HEK293T (cell line): ENCODE measurements at regions not wholly inside any gene's neighbourhood (a gene's known extent, or its start where the extent isn't known, plus 50 kb on each side); places are given as distances from the start of the nearest gene placed in this dataset.

Experiments used
- CTCF ChIA-PET: fragments of 350-600 bp; formaldehyde crosslinking; extraction: SDS; loops from one replicate; lab custom pipeline; 2021; ENCODE audit warnings: antibody characterized with exemption, inconsistent platforms; lab: Yijun Ruan, JAX
- POLR2A ChIA-PET: fragments of 350-600 bp; formaldehyde crosslinking; extraction: SDS; loops from one replicate; lab custom pipeline; 2020; ENCODE audit warnings: antibody characterized with exemption, inconsistent platforms; lab: Yijun Ruan, JAX
- DNase-seq: peaks from one replicate; pipeline ENCODE4 v3.0.0; 2012; ENCODE audit warnings: mixed read lengths; ENCODE audit errors: extremely low spot score
- ARNT ChIP-seq: fragments of 450-650 bp; IDR thresholded peaks from 2 replicates; pipeline ENCODE4 v1.6.1; 2017; ENCODE audit warnings: mild to moderate bottlenecking
- BHLHE40 ChIP-seq: fragments of 450-650 bp; IDR thresholded peaks from 2 replicates; pipeline ENCODE4 v1.6.1; 2016; ENCODE audit warnings: mild to moderate bottlenecking, moderate library complexity, borderline replicate concordance
- CTBP1 ChIP-seq: fragments of 450-650 bp; IDR thresholded peaks from 2 replicates; pipeline ENCODE4 v1.6.1; 2016; ENCODE audit warnings: borderline replicate concordance
- ELF4 ChIP-seq: fragments of 450-650 bp; IDR thresholded peaks from 2 replicates; pipeline ENCODE4 v1.6.1; 2017; ENCODE audit warnings: antibody characterized with exemption
- FOXA1 ChIP-seq: fragments of 450-650 bp; IDR thresholded peaks from 2 replicates; pipeline ENCODE4 v1.6.1; 2016; ENCODE audit warnings: mild to moderate bottlenecking
- FOXK2 ChIP-seq: fragments of 450-650 bp; IDR thresholded peaks from 2 replicates; pipeline ENCODE4 v1.6.1; 2016; ENCODE audit warnings: mild to moderate bottlenecking
- FOXM1 ChIP-seq: fragments of 450-650 bp; IDR thresholded peaks from 2 replicates; pipeline ENCODE4 v1.6.1; 2017; ENCODE audit warnings: mild to moderate bottlenecking, borderline replicate concordance
- HDGF ChIP-seq: fragments of 450-650 bp; IDR thresholded peaks from 2 replicates; pipeline ENCODE4 v1.6.1; 2017; ENCODE audit warnings: antibody characterized with exemption, borderline replicate concordance
- L3MBTL2 ChIP-seq: fragments of 450-650 bp; conservative IDR thresholded peaks from 2 replicates; pipeline ENCODE4 v1.6.1; 2016; ENCODE audit warnings: mild to moderate bottlenecking
- LEF1 ChIP-seq: fragments of 450-650 bp; IDR thresholded peaks from 2 replicates; pipeline ENCODE4 v1.6.1; 2017; ENCODE audit warnings: mild to moderate bottlenecking, borderline replicate concordance
- NFRKB ChIP-seq: fragments of 450-650 bp; IDR thresholded peaks from 2 replicates; pipeline ENCODE4 v1.6.1; 2016; ENCODE audit warnings: mild to moderate bottlenecking, moderate library complexity
- PKNOX1 ChIP-seq: fragments of 450-650 bp; IDR thresholded peaks from 2 replicates; pipeline ENCODE4 v1.6.1; 2016
- SP1 ChIP-seq: fragments of 450-650 bp; IDR thresholded peaks from 2 replicates; pipeline ENCODE4 v1.6.1; 2017
- SUZ12 ChIP-seq: fragments of 450-650 bp; IDR thresholded peaks from 2 replicates; pipeline ENCODE4 v1.6.1; 2016; ENCODE audit warnings: mild to moderate bottlenecking
- TARDBP ChIP-seq: fragments of 450-650 bp; IDR thresholded peaks from 2 replicates; pipeline ENCODE4 v1.6.1; 2016
- ZNF384 ChIP-seq: fragments of 450-650 bp; IDR thresholded peaks from 2 replicates; pipeline ENCODE4 v1.6.1; 2016

- ChIA-PET POLR2A (no interaction called here), CTCF (no interaction called here)
- TF ChIP-seq TARDBP (no peak), ZNF384 (no peak), FOXA1 (no peak), BHLHE40 (no peak), CTBP1 (no peak), SP1 (no peak)
- no peak for DNase-seq
Observed at GRCh38 chr1:178593515-178593914, 80.6 kb downstream of the TEX35 start.

- CTCF ChIA-PET, result no interaction called here
- TF ChIP-seq PKNOX1, result no peak
- POLR2A ChIA-PET, result no interaction called here
- DNase-seq, result no peak
Observed at GRCh38 chr1:178594133-178594532, 81.2 kb downstream of the TEX35 start.

GRCh38 chr1:178595491-178595890, 82.6 kb downstream of the TEX35 start:
- TF ChIP-seq NFRKB, result no peak
- TF ChIP-seq SUZ12, result no peak
- no peak for TF ChIP-seq LEF1
- TF ChIP-seq FOXK2, result no peak
- no peak for TF ChIP-seq L3MBTL2
- DNase-seq, result no peak
- ChIA-PET POLR2A (no interaction called here), CTCF (interaction anchor here (0.6 kb wide), 1 partner anchor 13 kb away, joined by 3 read pairs; no protein-coding TSS in a partner anchor)

DNA sequence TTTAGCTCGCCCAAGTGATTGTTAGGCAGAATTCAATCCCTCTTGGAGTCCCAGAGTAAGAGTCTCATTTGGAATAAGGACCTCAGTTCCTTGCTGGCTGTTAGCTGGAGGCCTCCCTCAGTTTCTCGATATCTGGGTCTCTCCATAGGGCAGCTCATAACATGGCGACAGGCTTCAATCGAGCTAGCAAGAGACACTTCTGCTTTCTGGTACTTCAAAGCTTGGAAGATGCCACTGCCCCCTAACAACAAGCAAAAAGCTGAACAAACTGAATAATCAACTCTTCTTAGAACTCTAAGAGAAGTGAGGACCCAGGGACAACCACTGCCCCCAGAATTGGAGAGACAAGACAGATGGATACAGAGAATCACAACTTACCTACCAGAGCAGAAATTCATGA, 86.2 kb downstream of the TEX35 start:
- ChIA-PET POLR2A (no interaction called here), CTCF (no interaction called here)
- no peak for TF ChIP-seq LEF1
- TF ChIP-seq FOXA1, result no peak
- TF ChIP-seq CTBP1, result no peak
- TF ChIP-seq FOXM1, result no peak
- TF ChIP-seq ARNT, result no peak
- TF ChIP-seq ZNF384, result no peak
- TF ChIP-seq PKNOX1, result no peak
- TF ChIP-seq SUZ12, result no peak
- no peak for TF ChIP-seq BHLHE40
- no peak for TF ChIP-seq HDGF
- TF ChIP-seq FOXK2, result no peak
- no peak for TF ChIP-seq SP1
- no peak for TF ChIP-seq NFRKB
- no peak for TF ChIP-seq ELF4
- TF ChIP-seq L3MBTL2, result no peak
- TF ChIP-seq TARDBP, result no peak
- DNase-seq, result no peak

DNA sequence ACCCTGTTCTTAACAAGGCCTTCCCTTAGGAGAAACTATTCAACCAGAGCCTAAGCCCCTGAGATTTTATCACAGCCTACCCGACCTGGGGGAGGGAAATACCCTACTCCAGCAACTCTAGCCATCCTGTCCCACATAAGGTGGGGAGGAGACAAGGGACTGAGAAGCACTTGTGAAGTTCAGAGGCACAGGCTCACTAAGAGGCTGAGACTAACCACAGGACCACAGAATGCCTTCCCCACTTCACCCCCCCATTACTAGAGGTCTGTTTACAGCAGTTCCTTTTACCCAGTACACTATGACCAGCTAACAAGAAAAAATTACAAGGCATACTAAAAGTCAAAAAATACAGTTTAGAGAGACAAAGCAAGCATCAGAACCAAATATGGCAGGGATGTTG, 86.8 kb downstream of the TEX35 start:
- CTCF ChIA-PET, result no interaction called here
- no peak for DNase-seq
- TF ChIP-seq ELF4 (no peak), FOXA1 (no peak), ZNF384 (no peak)
- POLR2A ChIA-PET, result no interaction called here

DNA sequence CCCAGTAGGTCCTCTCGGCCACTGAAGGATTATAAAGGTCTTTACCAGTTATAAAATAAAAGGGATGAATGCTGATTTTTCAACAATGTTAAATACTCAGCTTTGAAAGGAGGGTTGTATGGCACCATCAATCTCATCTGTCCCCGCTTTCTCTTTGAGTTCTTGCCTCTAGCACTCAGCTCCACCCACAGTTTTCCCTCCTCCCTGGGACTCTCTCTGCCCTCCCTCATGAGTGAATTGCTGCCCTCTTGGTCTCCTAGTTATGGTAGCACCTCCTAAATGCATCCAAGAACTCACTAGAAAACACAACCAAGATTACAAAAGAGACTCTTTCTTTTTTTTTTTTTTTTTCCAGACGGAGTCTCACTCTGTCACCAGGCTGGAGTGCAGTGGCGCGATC, 91.0 kb downstream of the TEX35 start:
- CTCF ChIA-PET, result interaction anchor here (0.7 kb wide), 1 partner anchor 79 kb away, joined by 4 read pairs; no protein-coding TSS in a partner anchor
- POLR2A ChIA-PET, result no interaction called here

More for the DNA sequence above, 91.0 kb downstream of the TEX35 start:
- no peak for TF ChIP-seq ELF4
- no peak for TF ChIP-seq SP1
- no peak for TF ChIP-seq L3MBTL2
- no peak for TF ChIP-seq FOXK2
- TF ChIP-seq PKNOX1, result no peak
- no peak for TF ChIP-seq ARNT
- TF ChIP-seq LEF1, result no peak
- TF ChIP-seq FOXM1, result no peak
- no peak for TF ChIP-seq TARDBP
- no peak for TF ChIP-seq CTBP1
- no peak for TF ChIP-seq BHLHE40
- TF ChIP-seq HDGF, result no peak
- TF ChIP-seq SUZ12, result no peak
- TF ChIP-seq NFRKB, result no peak
- DNase-seq, result no peak
